DND-41 (cell line): ENCODE measurements at regions not wholly inside any gene's neighbourhood (a gene's known extent, or its start where the extent isn't known, plus 50 kb on each side); places are given as distances from the start of the nearest gene placed in this dataset.

Experiments used
- CTCF ChIP-seq: IDR thresholded peaks from 2 replicates; pipeline ENCODE4 v1.5.1; 2012; ENCODE audit warnings: borderline replicate concordance, low read length, moderate library complexity, mild to moderate bottlenecking; ENCODE audit not compliant: poor library complexity, severe bottlenecking; ENCODE audit errors: extremely low read depth
- EZH2 ChIP-seq: IDR thresholded peaks from 3 replicates; pipeline ENCODE4 v1.6.1; 2012; ENCODE audit warnings: borderline replicate concordance, low read depth, mild to moderate bottlenecking, moderate library complexity, low read length, inconsistent platforms; ENCODE audit not compliant: severe bottlenecking

- TF ChIP-seq CTCF, result no peak
- no peak for TF ChIP-seq EZH2
Measured at GRCh38 chr14:54120260-54120659, 163.6 kb upstream of the BMP4 start.
